ENCODE measurements at regions not wholly inside any gene's neighbourhood (a gene's known extent, or its start where the extent isn't known, plus 50 kb on each side); places are given as distances from the start of the nearest gene placed in this dataset.

DNA sequence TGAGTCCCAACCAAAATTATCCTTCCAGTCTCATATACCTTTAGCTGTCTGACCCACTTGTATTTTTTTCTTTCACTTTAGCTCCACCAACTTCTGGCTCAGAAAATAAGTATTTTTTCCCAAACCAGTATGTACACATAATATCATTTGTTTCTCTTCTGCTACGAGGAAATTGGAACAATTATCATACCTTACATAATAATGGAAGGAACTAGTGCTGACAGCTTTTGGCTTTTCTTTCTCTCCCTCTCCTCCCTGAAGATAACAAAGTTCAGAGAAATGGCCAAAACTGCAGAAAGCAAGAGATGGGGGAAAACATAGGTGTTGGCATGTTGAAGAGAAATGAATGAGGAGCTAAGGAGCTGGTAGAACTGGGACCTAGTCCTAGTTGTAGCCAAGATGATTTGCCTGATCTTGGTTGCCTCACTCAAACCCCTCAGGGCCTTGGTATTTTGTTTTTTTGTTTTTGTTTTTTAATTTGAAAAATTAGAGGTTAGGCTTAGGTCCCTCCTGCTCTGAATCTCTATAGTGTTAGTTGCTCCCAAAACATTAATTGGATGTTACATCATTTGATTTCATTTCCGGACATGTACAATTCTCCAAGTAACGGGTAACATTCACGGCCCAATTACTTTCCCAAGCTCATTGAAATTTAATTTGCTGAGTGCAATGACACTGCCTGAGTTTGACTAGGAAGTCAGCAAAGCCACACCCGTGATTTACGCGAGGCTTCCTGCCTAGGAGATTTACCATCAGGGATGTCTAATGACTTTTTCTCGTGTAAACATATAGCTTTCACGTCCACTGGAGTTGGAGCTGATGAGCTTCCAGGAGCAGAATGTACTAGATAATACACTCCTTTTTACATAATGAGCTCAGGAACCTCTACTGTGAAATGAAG lies 291.6 kb downstream of the TLE1 start:
- TF ChIP-seq, protein P1, sequence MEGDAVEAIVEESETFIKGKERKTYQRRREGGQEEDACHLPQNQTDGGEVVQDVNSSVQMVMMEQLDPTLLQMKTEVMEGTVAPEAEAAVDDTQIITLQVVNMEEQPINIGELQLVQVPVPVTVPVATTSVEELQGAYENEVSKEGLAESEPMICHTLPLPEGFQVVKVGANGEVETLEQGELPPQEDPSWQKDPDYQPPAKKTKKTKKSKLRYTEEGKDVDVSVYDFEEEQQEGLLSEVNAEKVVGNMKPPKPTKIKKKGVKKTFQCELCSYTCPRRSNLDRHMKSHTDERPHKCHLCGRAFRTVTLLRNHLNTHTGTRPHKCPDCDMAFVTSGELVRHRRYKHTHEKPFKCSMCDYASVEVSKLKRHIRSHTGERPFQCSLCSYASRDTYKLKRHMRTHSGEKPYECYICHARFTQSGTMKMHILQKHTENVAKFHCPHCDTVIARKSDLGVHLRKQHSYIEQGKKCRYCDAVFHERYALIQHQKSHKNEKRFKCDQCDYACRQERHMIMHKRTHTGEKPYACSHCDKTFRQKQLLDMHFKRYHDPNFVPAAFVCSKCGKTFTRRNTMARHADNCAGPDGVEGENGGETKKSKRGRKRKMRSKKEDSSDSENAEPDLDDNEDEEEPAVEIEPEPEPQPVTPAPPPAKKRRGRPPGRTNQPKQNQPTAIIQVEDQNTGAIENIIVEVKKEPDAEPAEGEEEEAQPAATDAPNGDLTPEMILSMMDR (IDR thresholded peaks at IDR 0.05; ENCODE audit: low read depth, low read length) = no peak
- no peak for TF ChIP-seq POLR2A (IDR thresholded peaks at IDR 0.05; ENCODE audit: extremely low read depth, insufficient read length)
- TF ChIP-seq MYC (IDR thresholded peaks at IDR 0.05; ENCODE audit: low read depth, low read length) = no peak
- TF ChIP-seq, protein P2, sequence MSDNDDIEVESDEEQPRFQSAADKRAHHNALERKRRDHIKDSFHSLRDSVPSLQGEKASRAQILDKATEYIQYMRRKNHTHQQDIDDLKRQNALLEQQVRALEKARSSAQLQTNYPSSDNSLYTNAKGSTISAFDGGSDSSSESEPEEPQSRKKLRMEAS (IDR thresholded peaks at IDR 0.05; ENCODE audit: low read depth, low read length) = no peak
